GM18868 (cell line): ENCODE measurements at regions not wholly inside any gene's neighbourhood (a gene's known extent, or its start where the extent isn't known, plus 50 kb on each side); places are given as distances from the start of the nearest gene placed in this dataset.
A peak's percentile ranks its signal among the peaks of the same experiment; 100 is the strongest.

Experiments used
- ATAC-seq: cut with Tn5 transposase; IDR thresholded peaks from one replicate; pipeline ENCODE4 v1.9.1; 2021; ENCODE audit warnings: mild to moderate bottlenecking, moderate library complexity; ENCODE audit not compliant: unreplicated experiment

DNA sequence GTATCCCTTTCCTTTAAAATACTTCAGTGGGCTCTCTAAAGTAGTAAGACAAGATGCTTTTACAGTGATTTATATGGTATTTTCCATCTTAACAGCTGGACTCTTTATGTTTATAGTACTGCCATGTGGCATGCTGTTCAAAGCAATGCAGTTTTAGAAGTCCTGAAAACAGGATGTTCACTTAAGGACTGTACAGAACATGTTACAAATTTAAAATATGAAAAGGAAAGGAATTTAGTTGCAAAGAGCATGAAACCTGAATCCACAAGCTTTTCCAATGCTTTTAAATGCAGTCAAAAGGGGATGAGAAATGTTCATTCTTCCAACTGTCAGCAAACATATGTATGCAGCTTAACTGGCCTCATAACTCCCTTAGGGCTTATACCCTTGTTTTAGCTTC lies 580.2 kb downstream of the EFNA5 start:
- no peak for ATAC-seq

DNA sequence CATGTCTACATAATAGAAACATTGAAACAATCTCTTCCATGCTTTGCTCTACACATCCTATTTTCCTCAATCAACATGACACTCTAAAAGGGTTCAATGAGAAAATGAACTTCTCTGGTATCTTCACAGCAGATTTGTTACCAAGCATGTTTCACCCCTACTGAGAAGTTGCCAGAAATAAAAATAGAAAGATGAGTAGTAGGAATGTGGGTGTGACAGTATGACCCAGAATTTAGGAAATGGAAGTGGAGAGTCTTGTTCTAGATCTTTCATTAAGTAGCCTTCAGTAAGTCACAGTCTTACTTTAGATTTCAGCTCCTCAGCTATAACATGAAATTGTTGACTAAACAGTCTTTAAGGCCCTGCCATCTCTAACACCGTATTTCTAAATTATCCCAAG lies 581.8 kb downstream of the EFNA5 start:
- no peak for ATAC-seq

- ATAC-seq, result no peak
These were observed 585.2 kb downstream of the EFNA5 start for GRCh38 chr5:107085572-107085971.

DNA sequence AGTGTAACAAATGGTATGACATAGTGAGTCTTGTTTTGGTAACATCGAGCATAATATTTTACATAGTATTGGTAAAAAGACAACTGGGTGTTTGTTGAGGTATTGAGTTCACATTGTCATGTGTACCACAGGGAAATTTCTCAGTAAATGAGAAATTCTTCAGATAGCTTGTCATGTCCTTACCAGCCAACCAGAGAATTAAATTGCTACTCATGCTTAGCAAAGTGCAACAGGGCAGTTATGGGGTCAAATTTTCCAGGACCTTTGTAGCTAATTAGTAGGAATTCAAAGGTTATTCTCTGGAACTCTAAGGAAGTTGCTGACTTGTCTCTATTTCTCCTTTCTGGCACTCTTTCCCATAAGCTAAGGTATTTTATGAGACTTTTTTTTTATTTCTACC lies 595.7 kb downstream of the EFNA5 start:
- no peak for ATAC-seq

GRCh38 chr5:107072967-107073366 lies 597.8 kb downstream of the EFNA5 start:
- ATAC-seq, result no peak

DNA sequence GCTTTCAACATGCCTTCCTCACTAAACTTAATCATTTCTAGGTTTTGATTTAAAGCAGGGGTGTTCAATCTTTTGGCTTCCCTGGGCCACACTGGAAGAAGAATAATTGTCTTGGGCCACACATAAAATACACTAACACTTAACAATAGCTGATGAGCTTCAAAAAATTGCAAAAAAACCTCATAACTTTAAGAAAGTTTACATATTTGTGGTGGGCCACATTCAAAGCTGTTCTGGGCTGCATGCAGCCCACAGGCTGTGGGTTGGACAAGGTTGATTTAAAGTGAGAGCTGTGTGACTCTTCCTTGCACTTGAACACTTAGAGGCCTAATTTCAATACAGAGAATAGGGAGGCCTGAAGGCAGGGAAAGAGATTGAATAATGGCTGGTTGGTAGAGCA lies 598.3 kb downstream of the EFNA5 start:
- ATAC-seq, result no peak

DNA sequence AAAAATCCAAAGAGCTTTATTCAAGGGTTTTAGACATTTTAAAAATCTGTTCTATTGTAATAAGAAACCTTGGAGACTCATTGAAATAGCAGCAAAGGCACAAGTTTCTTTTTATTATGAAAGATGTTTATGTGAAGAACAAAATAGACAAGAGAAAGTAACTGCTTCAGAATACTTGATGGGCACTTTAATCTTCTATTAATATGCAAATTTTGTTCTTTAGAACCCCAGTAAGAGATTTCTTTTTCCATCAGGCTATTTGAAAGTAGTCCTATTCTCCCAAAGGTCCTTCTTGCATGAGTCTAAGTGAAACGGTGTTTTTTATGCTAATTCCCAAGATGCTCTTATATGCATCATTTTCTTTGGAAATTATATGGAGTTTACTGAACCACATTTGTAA lies 602.0 kb downstream of the EFNA5 start:
- no peak for ATAC-seq

- no peak for ATAC-seq
These were observed 603.3 kb downstream of the EFNA5 start for GRCh38 chr5:107067395-107067794.

GRCh38 chr5:107063511-107063910 lies 607.2 kb downstream of the EFNA5 start:
- ATAC-seq, result no peak

- no peak for ATAC-seq
These were observed 611.9 kb downstream of the EFNA5 start for GRCh38 chr5:107058803-107059202.

- no peak for ATAC-seq
These were observed 612.5 kb downstream of the EFNA5 start for GRCh38 chr5:107058235-107058634.

DNA sequence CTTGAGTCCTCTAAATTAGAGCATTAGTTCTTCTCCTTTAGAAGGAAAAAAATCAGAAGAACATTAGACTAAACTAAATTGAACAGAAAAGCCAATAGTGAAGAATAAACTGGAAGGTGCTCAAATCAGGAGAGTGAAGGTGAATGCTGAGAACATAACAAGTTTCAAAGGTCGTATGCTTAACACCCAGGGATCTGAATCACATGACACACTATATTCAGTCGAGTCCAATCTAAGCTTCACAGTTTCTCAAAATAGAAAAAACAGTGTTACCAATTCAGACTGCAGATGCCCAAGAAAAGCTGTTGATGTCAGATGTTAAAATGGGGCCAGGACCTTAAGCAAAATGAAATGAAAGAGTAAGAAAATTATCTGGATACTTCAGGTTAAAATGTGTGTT lies 614.5 kb downstream of the EFNA5 start:
- no peak for ATAC-seq

DNA sequence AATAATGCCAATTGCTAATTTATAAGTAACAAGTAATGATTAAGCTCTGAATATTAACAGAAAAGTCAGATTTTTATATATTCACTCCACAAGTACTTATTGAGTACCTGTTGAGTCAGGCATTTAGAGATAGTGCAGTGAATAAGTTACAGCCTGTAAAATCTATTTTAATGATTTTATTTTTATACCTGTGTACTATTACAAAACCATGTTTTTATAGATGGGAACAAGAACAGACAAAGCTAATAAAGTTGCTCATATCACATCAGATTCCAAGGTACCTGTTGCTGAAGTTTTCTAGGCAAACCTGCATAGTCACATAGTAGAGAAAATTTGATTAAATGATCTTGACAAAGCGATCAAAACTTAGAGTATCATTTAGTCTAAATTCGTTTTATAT lies 623.7 kb downstream of the EFNA5 start:
- ATAC-seq, result no peak

DNA sequence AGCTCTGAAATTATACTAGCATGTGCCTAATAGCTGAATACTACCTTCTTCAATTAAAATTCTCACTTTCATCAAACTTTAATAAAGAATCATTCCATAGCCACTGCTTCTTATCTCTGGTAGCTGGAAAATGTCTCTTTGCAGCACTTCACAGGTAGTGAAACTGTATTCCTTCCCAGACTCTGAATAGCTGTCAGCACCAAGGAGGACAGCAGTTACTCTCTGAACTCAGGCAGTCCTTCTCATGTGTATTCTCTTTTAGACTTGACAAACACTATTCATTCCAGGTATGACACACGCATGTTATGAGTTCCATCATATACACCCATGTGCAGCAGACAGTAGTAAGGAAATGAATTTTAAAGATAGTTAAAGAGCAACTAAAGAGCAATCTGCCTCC lies 627.1 kb downstream of the EFNA5 start:
- ATAC-seq, result no peak

DNA sequence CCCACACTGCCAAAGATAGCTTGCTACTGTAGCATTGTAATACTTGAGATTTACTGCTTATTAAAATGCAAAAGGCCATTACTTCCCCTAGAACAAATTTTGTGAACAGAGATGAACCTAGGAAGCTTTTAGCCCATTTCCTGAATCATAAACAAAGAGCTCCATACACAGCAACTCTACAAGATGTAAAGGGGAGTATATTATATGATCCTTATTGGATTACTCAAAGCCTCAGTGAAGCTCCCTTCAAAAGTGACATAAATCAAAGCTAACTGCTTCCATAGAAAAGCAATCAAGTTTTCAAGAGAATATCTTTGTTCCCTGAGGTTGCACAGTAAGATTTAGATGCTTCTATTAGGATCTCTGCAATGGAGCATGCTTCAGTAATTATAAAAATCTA lies 629.8 kb downstream of the EFNA5 start:
- ATAC-seq, result no peak

GRCh38 chr5:107032629-107033028 lies 638.1 kb downstream of the EFNA5 start:
- no peak for ATAC-seq

GRCh38 chr5:107028938-107029337 lies 641.8 kb downstream of the EFNA5 start:
- ATAC-seq, result peak; percentile 61

- no peak for ATAC-seq
These were observed 644.8 kb downstream of the EFNA5 start for GRCh38 chr5:107025712-107026497.

DNA sequence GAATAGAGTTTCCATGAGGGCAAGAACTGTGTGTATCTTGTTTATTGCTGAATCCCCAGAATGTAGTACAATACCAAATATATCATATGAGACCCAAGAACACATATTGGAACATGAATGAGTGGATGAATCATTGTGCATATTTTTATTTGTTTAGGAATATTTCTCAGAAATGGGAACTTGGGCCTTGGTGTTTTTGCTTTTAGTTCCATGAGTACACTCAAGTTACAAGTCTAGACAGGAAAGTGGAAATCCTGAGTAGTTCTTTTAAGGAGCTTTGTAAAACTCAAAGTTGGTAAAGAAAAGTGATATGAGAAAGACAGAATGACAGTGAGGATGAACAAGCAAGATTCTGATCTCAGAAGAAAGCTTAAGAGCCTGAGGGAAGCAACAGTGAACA lies 647.0 kb downstream of the EFNA5 start:
- ATAC-seq, result no peak

GRCh38 chr5:107021575-107021974 lies 649.2 kb downstream of the EFNA5 start:
- no peak for ATAC-seq

GRCh38 chr5:107020626-107021025 lies 650.1 kb downstream of the EFNA5 start:
- no peak for ATAC-seq

GRCh38 chr5:107017616-107018015 lies 653.1 kb downstream of the EFNA5 start:
- ATAC-seq, result no peak

- no peak for ATAC-seq
These were observed 658.4 kb downstream of the EFNA5 start for GRCh38 chr5:107012371-107012770.
